ENCODE measurements at regions not wholly inside any gene's neighbourhood (a gene's known extent, or its start where the extent isn't known, plus 50 kb on each side); places are given as distances from the start of the nearest gene placed in this dataset.
"Not testable (repeated sequence)": the region's sequence is repeated elsewhere in the genome, so short reads cannot be mapped to it uniquely, and the experiment has no call there.

DNA sequence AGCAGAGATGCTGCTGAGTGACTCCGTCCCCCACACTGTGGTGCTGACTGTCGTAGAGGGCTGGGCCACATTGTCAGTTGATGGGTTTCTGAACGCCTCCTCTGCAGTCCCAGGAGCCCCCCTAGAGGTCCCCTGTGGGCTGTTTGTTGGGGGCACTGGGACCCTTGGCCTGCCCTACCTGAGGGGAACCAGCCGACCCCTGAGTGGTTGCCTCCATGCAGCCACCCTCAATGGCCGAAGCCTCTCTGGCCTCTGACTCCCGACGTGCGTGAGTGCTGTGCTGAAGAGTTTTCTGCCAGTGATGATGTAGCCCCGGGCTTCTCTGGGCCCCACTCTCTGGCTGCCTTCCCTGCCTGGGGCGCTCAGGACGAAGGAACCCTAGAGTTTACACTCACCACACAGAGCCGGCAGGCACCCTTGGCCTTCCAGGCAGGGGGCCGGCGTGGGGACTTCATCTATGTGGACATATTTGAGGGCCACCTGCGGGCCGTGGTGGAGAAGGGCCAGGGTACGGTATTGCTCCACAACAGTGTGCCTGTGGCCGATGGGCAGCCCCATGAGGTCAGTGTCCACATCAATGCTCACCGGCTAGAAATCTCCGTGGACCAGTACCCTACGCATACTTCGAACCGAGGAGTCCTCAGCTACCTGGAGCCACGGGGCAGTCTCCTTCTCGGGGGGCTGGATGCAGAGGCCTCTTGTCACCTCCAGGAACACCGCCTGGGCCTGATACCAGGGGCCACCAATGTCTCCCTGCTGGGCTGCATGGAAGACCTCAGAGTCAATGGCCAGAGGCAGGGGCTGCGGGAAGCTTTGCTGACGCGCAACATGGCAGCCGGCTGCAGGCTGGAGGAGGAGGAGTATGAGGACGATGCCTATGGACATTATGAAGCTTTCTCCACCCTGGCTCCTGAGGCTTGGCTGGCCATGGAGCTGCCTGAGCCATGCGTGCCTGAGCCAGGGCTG is 181.1 kb downstream of the TBC1D2B start:
- DNase-seq: not testable (repeated sequence)

DNA sequence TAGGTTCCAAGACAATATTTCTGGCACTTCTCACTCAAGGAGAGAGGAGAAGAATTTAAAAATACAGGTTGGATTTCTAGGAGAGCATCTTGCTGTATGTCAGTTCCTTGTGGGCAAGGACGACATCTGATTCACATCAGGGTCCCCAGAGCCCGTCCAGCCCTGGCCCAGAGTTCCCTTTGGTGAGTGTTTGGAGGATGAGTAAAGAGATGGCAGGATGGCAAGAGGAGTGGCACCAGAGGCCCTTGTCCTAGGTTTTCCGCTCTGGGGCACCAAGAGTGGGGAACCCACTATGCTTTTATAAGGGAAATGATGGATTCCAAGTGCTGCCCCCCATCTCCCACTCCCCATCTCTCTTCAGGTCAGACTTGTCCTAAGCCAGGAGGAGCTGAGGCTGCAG is 181.8 kb downstream of the TBC1D2B start:
- no peak for DNase-seq

DNA sequence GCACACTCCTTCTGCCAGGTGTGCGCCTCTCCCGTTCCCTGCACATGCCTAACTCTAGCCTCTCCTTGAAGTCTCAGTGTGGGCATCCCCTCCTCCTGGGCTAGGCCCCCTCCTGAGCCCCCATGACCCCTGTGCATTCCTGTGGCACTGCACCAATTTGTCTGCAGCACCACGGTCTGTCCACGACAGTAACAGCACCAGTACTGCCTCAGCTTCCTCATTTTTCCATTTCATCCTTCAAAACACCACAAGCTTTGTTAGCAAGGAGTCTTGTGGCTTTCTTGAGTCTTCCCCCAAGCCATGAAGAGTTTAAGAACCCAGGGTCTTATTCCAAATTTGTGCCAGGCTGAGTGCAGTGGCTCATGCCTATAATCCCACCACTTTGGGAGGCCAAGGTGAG is 182.4 kb downstream of the TBC1D2B start:
- DNase-seq: not testable (repeated sequence)

DNA sequence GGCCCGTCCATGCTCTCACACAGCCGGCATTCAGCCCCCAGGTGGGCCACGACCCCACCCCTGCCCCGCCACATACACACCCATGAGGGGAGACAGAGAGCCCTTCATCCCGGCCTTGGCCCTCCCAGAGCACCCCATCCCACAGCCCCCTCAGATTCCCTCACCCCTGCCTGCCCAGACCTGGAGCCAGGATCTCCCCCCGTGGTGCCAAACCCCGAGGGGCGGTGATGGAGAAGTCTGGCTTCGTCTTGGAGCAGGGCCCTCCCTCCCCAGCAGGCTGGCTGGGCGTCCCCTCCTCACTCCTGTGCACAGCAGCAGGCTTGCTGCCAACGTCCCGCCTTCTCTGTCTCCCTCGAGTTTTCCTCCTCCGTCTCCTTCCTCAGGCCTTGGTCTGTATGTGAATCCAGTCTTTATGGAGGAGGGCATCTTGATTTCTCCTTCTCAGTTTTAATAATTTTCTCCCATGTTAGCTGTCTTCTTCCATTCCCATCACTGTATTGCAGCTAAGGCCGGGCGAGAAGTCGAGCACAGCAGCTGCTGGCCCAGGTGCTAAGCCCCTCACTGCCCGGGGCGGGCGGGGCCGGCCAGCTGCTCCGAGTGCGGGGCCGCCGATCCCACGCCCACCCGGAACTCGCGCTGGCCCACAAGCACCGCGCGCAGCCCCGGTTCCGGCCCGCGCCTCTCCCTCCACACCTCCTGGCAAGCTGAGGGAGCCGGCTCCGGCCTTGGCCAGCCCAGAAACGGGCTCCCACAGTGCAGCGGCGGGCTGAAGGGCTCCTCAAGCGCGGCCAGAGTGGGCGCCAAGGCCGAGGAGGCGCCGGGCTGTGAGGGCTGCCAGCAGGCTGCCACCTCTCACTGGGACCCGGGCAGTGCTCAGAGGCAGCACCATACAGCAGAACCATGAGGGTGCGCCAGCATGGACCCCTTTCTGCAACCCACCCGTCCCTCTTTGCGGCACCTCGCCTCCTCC is 183.6 kb downstream of the TBC1D2B start:
- DNase-seq: not testable (repeated sequence)

DNA sequence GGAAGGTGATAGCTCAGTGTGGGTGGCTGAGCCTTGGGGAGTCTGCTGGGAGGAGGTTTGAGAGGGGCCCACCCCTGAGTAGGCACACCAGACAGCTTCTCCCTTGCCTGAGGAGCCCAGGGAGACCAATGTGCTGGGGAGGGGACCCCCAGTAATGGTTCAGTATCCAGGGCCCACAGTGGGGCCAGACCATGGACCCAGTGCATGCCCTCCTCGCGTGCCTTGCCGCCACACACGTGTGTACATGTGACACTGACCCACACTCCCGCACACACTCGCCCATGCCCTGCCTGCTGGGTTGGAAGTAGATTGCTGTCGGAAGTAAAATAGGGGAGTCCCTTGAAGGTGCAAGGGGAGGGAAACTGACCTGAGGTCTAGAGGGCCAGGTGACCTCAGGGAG is 184.3 kb downstream of the TBC1D2B start:
- not testable (repeated sequence) for DNase-seq

DNA sequence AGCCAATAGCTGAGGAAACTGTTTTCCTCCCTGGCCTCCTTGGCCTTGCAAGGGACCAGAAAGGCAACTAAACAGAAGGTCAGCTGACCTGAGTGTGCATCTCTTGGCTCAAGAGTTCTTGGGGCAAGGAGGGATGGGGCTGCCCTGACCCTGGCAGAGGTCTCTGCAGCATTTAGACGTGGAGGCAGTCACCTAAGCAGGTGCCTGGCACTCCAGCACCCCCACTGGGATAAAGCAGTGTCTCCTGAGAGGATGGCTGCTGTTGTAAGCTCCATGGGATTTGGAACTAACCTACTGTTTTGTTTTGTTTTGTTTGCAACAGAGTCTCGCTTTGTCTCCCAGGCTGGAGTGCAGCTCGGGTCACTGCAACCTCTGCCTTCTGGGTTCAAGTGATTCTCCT is 185.2 kb downstream of the TBC1D2B start:
- no peak for DNase-seq

DNA sequence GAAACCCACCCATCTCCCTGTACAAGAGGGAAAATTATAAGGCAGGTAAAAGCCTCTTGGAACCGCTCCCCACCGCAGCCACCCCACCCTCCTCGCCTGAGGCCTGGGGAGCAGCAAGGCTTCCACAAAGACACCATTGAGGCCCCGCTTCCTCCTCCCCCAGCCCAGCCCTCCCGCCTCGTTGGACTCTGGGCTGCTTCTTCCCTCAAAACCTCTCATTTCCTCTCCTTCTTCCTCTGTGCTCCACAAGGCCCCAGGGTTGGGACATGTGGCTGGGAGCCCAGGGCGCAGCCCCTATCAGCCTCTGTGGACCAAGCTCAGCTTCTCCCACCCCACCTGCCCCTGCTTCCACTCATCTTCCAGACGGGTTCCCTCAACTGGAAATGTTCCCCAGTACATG is 185.6 kb downstream of the TBC1D2B start:
- not testable (repeated sequence) for DNase-seq

DNA sequence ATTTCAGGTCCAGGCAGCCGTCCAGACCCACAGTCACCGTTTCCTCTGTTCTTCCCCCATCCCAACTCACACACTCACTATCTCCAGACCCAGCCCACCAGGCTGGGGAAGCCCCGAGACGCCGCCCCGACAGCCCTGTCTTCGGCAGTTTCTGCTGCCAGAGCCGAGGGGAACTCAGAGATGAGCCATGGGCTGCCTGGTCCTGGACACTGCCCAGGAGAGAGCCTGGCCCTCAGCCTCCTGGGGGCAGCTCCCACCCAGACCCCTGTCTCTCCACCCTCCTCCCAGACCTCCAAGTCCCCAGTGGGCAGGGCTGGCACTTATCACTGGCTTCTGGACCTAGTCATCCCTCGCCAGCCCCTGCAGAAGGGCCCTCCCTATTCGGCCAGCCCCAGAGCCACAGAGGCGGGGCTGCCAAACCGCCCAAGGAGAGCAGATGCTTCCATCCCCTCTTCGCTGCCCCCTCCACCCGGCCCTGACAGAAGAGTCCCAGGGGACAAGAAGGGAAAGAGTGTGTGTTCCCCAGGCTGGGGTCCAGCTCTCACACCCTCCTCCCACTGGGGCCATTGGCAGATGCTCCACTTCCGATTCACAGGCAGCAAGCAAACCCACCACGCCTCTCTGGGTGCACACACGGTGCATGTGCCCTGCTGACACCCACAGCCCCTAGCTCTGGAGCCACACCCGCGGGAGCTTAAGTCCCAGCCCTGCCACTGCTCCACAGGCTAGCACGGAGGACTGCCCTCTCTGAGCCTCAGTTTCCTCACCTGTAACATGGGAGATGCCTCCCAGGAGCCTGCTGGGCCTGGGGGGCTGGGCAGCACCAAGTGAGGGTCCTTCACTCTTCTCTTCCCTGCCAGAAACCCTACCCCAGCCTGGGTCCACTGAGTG is 186.4 kb downstream of the TBC1D2B start:
- not testable (repeated sequence) for DNase-seq

DNA sequence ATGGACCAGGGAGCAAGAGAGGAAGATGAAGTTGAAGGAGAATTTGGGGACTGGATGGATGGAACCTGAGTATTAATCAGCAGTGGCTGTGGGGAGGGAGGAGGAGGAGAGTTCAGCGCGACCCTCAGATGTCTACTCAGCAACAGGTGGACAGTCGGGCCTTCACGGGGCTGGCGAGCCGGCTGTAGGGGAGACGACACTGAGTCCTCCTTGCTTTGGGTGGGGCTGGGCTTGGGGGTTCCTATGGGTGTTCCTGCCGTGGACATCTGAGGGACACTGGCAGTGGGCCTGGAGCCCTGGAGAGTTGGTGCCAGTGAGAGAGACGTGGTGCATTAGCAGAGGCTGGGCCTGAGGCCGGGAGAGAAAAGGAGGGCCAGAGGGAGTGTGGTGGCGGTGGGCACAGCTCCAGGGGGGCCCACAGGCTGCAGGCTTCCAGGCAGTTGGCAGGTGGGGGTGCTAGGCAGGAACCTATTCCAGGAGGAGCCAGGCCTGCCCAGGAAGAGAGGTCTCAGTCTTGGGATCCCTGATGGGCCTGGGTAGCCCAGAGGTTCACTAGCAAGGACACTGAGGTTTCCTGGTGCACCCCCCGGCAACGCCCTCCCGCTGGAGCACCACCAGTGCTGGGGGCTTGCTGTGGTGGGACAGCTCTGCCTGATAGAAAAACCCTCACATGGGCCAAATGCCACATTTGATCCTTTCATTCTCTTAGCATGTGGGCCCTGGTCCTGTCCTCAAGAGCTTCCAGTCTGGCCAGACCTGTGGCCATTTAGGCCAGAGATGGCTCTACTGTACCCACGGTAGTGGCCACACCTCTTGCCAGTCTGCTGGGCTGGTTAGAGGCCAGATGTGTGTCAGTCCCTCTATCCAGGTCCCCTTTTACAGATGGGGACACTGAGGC is 187.4 kb downstream of the TBC1D2B start:
- DNase-seq: not testable (repeated sequence)

DNA sequence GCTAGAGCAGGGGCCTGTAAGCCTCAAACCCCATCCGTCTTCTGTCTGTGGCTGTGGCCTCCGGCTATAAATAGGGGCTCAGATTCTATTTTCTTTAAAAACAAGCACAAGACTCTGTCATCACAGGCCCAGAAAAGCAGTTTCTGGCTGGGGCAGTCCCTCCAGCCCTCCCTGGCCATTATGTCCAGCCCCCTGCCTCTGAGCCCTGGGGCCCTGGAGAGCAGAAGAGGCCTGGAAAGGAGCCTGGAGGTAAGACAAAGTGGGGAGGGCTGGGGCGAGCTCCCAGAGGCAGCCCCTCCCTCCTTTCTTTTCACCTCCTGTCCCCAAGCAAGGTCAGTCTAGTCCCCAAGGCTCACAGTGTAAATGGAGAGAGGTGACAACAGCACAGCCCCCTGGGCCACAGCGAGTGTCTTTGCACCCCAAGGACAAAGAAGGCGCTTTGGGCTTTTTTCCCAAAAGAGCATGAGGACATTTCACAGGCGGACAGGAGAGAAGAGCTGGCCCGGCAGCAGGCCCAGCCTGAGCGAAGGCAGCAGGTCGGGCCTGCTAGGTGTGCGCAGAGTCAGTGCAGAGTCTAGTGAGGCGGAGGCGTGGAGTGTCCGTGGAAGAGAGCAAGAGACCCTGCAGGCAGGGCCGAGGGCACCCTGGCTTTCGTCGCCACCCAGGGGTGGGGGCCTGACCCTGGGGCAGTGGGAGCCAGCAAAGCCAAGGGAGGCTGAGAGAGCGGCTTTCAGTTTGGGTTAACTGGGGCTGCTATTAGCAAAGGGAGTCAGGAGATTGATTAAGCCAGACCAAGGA is 188.3 kb downstream of the TBC1D2B start:
- no peak for DNase-seq

DNA sequence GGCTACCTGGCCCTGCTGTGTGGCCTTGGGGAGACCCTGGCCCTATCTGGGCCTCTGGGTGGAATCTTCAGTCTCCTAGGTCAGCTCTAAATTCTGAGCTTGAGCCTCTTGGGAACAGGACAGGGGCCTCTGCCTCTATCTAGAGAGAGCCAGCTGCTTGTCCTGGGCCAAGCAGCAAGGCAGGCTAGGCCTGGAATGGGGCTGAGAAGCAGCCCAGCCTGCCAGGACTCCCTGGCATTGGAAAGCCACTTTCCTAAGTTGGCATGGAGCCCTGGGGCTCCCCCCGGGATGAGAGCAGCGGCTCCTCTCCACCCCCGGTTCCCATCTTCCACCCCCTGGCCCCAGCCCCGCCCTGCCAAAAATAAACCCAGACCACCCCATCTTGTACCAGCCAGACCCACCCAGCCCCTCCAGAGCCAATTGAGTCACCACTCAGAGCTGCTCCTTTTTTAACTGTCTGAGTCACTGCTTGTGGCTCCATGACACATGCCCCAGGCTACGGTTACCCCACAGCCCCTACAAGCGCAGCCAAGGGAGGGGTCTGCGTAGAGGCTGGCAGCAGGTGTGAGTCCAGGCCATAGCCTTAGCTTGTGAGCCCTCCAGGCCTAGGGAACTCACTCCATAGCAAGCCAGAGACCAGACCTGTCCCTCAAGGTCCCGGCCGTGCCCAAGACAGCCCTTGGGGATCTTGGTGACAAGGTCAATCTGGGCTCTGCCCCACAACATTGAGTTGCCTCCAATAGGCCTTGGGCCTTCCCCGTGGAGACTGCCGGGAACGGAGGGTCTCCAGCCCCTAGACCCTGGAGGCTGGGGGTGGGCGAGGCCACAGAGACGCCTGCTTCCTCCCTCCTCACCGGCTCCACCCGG is 189.7 kb downstream of the TBC1D2B start:
- not testable (repeated sequence) for DNase-seq

DNA sequence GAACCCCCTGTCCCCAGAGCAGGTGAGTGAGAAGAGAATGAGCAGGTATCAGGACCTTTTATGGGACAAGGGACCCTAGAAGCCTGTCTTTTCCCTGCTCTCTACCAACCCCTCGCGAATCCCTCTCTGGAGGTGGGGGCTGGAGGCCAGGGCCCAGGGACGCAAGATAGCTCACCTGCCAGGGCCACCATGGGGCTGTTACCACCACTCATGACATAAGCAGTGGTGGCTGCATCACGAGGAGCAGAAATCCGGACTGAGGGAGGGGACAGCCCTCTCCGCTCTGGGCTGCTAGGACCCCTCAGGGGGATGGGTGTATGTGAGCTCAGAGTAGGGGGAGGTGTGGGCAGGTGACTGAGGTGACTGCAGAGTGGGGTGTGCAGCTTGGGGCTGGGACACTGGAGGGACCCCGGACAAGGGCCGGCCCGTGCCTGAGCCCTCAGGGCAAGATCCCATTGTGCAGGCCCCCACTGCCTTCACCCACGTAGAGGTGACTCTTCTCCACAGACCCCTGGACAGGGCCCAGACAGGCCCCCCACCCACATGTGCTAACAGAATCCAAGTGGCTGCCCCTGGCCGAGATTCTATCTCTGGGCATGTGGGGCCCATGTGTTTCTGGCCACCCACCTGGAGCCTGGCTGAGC is 190.6 kb downstream of the TBC1D2B start:
- DNase-seq: no peak

DNA sequence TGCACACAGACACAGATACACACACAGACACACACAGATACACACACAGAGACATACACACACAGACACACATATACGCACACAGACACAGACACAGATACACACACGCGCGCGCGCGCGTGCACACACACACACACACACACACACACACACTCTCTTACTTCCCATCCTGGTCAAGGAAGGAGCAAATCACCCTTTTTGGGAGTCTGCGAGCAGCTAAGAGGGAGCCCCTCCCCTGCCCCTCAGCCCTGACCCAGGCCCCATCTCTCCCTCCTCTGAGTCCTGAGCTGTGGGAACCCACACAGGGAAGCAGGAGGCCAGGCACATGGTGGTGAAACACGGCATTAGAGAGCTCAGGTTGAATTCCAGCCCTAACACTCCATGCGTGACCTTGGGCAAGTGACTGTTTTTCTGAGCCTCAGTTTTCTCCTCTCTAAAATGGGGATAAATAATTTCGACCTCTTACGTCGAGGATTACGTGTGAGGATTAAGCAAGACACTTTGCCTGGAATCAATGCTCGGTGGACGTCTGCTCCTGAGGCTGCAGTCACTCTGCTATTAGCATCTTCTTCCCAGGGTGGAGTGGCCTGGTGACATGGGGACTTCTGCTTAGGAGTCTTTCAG is 191.5 kb downstream of the TBC1D2B start:
- DNase-seq: not testable (repeated sequence)

DNA sequence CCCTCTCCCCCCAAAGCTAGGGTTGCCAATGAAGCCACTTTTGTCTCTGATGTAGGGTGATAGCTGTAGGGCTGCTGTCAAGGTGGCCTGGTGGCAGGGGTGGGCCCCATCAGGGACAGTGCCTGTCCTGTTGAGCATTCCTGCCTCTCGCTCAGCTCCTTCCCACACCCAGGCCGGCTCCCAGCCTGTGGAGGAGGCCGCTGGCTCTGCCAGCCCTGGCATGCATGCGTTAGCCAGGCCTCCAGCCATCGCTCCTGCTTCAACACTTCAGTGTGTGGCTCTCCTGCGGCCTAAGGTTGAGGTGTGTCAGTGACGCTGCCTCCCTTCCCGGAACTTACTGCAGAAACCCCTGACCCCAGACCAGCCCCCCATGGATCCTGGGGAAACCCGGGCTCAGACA is 194.5 kb downstream of the TBC1D2B start:
- not testable (repeated sequence) for DNase-seq

DNA sequence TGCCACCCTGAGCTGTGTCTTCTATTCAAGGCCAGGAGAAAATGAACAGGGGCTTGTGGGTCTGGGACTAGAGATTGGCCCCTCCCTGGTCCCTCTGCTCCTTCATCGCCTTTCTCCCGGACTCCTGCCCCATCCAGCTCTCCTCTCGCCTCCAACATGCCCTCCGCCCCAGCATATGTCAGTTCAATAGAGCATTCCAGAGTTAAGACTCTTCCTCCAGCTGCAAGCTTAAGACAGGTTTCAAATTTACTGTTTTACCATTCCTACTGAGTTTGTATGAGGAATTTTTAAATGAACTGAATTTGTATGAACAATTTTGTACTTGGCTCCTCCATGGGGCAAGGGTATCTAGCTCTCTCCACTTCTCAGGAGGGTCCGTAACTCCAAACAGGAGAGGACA is 195.6 kb downstream of the TBC1D2B start:
- no peak for DNase-seq

DNA sequence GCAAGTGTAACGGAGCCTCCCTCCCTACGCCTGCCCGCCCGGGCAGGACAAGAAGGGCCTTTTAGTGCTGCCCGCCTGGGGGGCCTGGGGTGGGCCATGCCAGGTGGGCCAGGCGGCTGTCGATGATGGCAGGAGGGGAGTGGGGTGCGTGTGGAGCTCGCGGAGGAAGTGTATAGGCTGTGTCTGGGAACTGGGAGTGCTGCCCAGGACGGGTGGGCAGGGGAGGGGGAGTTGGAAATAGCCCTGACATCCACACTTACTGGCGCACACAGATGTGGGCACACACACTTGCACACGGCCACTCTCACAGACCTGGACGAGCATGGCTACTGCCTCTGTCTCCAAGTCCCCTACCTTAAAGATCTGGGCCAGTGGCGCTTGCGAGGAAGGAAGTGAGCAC is 196.0 kb downstream of the TBC1D2B start:
- DNase-seq: not testable (repeated sequence)

DNA sequence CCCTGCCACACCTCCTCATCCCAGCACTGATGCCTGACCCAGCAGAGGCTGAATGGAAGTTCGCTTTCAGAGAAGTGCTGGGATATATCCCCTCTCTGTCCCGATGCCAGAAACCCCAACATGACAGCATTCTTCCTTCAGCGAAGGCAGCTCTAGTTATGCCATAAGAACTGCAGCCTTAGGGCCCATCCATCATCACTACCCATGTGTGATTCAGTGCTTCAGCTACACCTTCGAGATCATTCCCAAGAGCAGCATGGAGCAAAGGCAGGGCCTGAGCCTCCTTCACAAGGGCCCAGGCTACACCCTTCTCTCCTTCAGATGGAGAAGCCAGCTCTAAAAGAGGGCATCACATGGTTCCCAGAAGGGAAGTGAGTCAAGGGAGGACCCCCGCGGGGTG is 198.0 kb downstream of the TBC1D2B start:
- DNase-seq: not testable (repeated sequence)

DNA sequence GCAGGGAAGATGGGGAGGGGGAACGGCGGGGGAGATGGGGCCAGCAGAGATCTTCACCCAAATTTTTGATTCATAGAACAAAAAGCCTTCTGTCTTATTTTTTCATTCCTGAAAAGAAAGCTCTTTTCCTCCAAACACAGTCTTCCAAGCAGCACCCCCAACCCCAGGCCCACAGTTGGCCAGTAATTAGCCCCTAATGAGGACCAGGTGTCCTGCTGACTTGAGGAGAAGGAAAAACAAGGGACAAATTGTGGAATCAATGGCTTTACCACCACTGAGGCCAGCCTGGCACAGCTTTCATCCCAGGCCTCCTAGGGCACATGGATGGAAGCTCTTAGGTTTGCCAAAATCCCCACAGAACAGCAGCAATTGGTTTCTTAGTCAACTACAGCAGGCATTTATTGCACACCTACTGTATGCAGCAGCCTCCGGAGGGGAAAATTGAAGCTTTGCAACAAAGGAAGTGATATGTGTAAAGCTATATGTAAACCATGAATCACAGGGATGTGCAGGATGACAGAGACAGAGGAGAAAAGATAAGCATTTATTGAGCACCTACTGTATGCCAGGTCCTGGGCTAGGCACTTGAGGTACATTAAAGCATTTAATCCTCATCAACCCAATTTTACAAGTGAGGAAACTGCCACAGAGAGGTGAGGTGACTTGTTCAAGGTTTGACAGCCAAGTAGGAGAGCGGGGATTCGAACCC is 199.5 kb downstream of the TBC1D2B start:
- DNase-seq: no peak
